ENCODE measurements at regions not wholly inside any gene's neighbourhood (a gene's known extent, or its start where the extent isn't known, plus 50 kb on each side); places are given as distances from the start of the nearest gene placed in this dataset.

DNA sequence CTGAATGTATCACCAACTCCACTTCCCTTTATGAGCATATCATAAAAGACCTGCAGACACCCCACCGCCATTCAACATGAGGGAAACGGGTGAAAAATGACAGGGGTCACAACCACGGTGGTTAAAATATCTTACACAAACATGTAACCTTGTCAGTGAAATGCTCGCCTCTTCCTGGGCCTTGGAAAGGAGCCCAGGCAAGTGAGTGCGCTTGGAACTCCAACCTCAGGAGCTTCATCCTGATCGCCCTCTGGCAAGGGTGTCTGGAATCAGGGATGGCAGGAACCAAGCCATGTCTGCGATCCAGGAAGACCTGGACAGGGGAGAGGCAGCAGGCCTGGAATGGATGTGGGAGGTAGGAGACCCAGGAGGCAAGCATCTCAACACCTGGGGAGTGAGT is 282.7 kb downstream of the GAS1 start:
- ChIA-PET CTCF (no interaction called here), POLR2A (no interaction called here)
- DNase-seq = no peak
- Mint-ChIP-seq H3K27me3 (no peaks in the 10 kb centered on the region), H3K4me3 (no peak overlapping the region), H3K4me1 (peaks cover 5% of the 10 kb centered on the region), H3K27ac (no peak overlapping the region), H3K36me3 (ENCODE audit: low read depth) (no peaks in the 10 kb centered on the region), H3K9me3 (no peaks in the 10 kb centered on the region)

DNA sequence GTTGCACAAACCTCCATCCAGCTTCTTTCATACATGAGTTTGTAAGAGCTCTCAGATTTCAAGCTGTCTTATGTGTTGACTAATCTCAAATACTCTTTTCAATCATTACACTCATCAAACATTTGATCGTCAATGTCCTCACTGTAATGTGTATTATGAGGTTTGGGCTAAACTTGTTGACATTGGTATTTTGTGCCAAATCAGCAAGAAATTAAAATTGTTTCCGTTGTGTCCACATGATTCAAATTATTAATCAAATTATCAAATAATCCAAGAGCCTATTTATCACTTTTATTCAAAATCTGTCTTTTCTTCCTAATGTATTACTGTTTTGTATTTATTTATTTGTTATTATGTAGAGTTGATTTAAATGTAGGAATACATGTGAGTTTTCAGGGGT is 283.4 kb downstream of the GAS1 start:
- H3K36me3 Mint-ChIP-seq (ENCODE audit: low read depth) = no peaks in the 10 kb centered on the region
- CTCF ChIA-PET = interaction anchor here (0.6 to 1.0 kb wide), 2 partner anchors 17 to 659 kb away, joined by 4 to 6 read pairs; no protein-coding TSS in a partner anchor

DNA sequence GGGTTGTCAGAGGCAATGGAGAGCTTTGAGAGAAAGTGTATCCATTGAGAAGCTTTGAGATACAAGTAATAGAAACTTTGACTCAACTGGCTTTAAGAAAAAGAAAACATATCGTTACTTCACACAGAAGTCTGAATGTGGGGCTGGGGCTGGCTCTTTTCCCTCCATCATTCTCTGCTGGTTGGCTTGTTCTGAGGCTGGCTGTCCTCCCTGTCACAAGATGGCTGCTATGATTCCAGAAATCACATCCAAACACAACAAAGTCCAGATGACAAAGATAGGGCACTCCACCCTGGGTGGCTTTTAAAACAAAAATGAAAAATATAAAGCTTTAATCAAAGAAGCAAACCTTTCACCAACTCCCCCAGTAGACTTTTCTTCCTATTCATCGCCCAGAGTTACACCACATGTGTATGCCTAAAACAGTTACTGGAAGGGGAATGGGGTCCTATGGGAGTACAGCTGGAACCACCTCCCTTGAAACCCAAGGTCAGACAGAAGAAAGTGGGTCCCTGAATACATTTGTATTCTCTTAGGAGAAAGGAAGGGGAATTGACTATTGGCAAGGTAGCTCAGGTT is 284.3 kb downstream of the GAS1 start:
- Mint-ChIP-seq H3K27me3 (no peaks in the 10 kb centered on the region), H3K9me3 (no peaks in the 10 kb centered on the region), H3K36me3 (ENCODE audit: low read depth) (no peaks in the 10 kb centered on the region), H3K27ac (no peak overlapping the region), H3K4me3 (no peak overlapping the region), H3K4me1 (peaks cover 5% of the 10 kb centered on the region)
- CTCF ChIA-PET = interaction anchor here (0.6 to 1.0 kb wide), 2 partner anchors 18 to 660 kb away, joined by 4 to 6 read pairs; no protein-coding TSS in a partner anchor
- no peak for DNase-seq
- POLR2A ChIA-PET = no interaction called here

More for the DNA sequence above, 283.4 kb downstream of the GAS1 start:
- Mint-ChIP-seq H3K4me3 (no peak overlapping the region), H3K27me3 (no peaks in the 10 kb centered on the region), H3K4me1 (peaks cover 5% of the 10 kb centered on the region), H3K9me3 (no peaks in the 10 kb centered on the region), H3K27ac (no peak overlapping the region)
- POLR2A ChIA-PET = no interaction called here
- DNase-seq = no peak

DNA sequence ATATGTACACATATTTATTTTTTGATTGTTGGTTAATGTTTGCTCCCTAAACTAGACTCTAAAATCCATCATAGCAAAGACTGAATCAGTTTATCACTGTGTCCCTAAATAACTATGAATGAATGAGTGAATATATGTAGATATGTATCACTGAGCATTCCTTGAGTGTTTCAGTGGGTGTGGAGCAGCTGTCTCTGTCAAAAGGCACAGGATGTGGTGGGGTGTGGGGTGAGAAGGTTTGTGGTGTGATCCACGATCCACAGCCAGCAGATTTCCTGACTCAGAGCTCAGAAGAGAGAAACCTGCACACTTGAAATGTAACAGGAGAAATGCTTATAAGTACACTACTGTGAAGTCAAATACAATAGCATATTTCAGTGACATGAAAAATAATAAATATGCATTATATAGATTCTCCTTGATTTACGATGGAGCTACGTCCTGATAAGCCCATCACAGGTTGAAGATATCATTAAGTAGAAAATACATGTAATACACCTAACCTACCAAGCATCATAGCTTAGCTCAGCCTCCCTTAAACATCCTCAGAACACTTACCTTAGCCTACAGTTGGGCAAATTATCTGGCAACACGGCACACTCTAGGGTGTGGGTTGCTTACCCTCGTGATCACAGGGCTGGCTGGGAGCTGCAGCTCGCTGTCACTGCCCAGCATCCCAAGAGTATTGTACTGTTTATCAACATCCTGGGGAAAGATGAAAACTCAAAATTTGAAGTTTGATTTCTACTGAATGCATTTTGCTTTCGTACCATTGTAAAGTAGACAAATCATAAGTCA is 287.0 kb downstream of the GAS1 start:
- H3K4me1 Mint-ChIP-seq = peaks cover 5% of the 10 kb centered on the region
- ChIA-PET CTCF (no interaction called here), POLR2A (no interaction called here)
- H3K4me3 Mint-ChIP-seq = no peak overlapping the region
- H3K36me3 Mint-ChIP-seq (ENCODE audit: low read depth) = no peaks in the 10 kb centered on the region
- no peaks in the 10 kb centered on the region for H3K9me3 Mint-ChIP-seq
- H3K27me3 Mint-ChIP-seq = no peaks in the 10 kb centered on the region
- H3K27ac Mint-ChIP-seq = no peak overlapping the region
- DNase-seq = no peak

DNA sequence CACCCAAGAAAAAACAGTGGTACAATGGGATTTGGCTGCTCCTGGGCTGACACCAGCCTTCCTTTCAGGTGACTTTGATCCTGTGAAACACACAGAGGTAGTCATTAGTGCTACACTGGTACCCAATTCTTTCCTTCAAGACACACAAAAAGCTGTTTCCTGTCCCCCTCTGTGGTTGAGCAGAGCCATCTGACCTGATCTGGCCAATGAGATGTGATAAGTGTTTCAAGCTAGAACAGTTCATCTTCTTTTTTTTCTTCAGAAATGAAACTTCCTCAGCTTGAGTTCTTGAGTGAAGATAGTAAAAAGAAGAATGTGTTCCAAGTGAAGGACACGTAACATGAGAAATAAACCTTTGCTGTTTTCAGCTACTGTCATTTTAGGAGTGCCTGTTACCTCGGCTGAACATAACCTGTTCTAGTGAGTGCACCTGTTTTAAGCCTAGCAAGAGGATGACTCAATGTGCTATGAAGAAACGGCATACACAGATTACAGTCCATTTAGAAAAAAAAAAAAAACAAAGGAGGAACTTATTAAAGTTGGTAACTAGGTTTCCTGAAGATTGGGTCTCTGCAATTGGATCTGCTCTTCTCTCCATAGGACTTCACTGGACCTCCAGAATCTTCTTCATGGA is 287.8 kb downstream of the GAS1 start:
- Mint-ChIP-seq H3K4me3 (no peak overlapping the region), H3K27ac (no peak overlapping the region), H3K27me3 (no peaks in the 10 kb centered on the region), H3K9me3 (no peaks in the 10 kb centered on the region), H3K4me1 (peaks cover 5% of the 10 kb centered on the region), H3K36me3 (ENCODE audit: low read depth) (no peaks in the 10 kb centered on the region)
- POLR2A ChIA-PET = no interaction called here
- DNase-seq = no peak
- CTCF ChIA-PET = no interaction called here

DNA sequence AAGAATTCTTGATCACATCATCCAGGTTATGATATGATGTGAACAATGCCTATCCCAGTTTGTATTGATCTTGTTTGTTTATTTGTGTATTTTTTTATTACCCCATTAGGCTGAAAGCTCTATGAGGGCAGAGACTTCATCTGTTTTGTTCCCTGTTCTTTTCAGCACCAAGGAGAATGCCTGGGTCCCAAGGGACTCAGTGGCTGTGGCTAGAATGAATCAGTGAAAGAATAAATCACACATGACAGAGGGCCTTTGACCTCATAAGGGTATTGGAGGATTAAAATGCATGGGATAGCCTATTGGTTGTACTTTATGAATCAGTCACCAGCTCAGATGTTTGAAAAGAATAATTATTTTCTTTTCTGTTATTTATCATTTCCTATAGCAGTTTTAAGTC is 292.2 kb downstream of the GAS1 start:
- POLR2A ChIA-PET = no interaction called here
- Mint-ChIP-seq H3K4me3 (no peak overlapping the region), H3K4me1 (peaks cover 4% of the 10 kb centered on the region)

DNA sequence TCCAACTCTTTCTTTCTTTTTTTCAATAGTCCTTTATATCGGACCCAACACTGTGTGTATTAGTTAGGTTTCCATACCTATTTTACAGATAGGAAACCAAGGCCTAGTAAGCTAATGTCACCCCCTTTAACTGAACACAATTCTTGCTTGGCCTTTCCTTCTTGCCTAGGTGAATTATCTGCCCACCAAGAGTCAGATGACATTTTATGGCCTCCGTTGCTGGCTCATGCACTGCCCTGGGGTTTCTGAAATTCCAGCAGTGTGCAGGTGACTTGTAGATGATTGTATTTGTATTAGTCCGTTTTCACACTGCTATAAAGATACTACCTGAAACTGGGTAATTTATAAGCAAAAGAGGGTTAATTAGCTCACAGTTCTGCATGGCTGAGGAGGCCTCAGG is 293.8 kb downstream of the GAS1 start:
- no peak for DNase-seq
- ChIA-PET POLR2A (no interaction called here), CTCF (no interaction called here)
- no peaks in the 10 kb centered on the region for H3K36me3 Mint-ChIP-seq (ENCODE audit: low read depth)
- peaks cover 2% of the 10 kb centered on the region for H3K27me3 Mint-ChIP-seq
- no peak overlapping the region for H3K27ac Mint-ChIP-seq
- H3K9me3 Mint-ChIP-seq = peaks cover 4% of the 10 kb centered on the region
- H3K4me3 Mint-ChIP-seq = no peak overlapping the region
- H3K4me1 Mint-ChIP-seq = no peaks in the 10 kb centered on the region

More for the DNA sequence above, 292.2 kb downstream of the GAS1 start:
- H3K27ac Mint-ChIP-seq = no peak overlapping the region
- DNase-seq = no peak
- H3K27me3 Mint-ChIP-seq = no peaks in the 10 kb centered on the region
- H3K9me3 Mint-ChIP-seq = peaks cover 4% of the 10 kb centered on the region
- CTCF ChIA-PET = no interaction called here
- H3K36me3 Mint-ChIP-seq (ENCODE audit: low read depth) = no peaks in the 10 kb centered on the region

DNA sequence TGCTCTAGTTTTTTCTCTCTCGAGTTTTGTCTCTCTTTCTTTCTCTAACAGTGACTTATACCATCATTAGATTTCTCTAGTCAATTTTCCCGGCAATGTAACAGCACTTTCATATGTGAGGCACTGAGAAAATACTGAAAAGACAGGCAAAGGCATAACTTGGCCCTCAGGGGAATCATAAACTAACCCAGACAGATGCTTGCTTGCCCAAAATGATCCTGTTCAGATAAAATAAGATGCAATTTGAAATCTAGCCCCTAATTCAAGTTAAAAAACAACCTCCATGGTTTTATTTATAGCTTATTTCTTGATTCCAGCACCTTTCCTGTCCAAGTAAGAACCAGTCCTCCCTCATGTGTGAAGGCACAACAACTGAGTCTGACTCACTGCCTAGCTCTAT is 294.6 kb downstream of the GAS1 start:
- DNase-seq = no peak
- Mint-ChIP-seq H3K27me3 (peaks cover 2% of the 10 kb centered on the region), H3K36me3 (ENCODE audit: low read depth) (no peaks in the 10 kb centered on the region), H3K27ac (no peak overlapping the region), H3K4me1 (no peaks in the 10 kb centered on the region), H3K4me3 (no peak overlapping the region), H3K9me3 (peaks cover 4% of the 10 kb centered on the region)
- ChIA-PET CTCF (no interaction called here), POLR2A (no interaction called here)

DNA sequence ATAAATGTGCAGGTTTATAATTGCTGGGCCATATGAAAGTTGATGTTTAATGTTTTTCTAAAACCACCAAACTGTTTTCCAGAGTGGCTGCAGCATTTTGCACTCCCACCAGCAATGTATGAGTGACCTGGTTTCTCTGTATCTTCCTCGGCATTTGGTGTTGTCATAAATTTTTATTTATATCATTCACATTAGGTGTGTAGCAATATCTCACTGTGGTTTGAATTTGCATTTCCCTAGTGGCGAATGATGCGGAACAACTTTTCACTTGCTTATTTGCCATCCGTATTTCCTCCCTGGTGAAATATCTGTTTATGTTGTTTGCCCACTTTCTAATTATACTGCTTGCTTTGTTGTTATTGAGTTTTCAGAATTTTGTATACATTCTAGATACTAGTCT is 295.7 kb upstream of the TUT7 start:
- Mint-ChIP-seq H3K4me1 (no peaks in the 10 kb centered on the region), H3K27me3 (peaks cover 2% of the 10 kb centered on the region), H3K27ac (no peak overlapping the region), H3K4me3 (no peak overlapping the region), H3K36me3 (ENCODE audit: low read depth) (no peaks in the 10 kb centered on the region), H3K9me3 (peaks cover 4% of the 10 kb centered on the region)
- DNase-seq = no peak
- ChIA-PET CTCF (no interaction called here), POLR2A (no interaction called here)

DNA sequence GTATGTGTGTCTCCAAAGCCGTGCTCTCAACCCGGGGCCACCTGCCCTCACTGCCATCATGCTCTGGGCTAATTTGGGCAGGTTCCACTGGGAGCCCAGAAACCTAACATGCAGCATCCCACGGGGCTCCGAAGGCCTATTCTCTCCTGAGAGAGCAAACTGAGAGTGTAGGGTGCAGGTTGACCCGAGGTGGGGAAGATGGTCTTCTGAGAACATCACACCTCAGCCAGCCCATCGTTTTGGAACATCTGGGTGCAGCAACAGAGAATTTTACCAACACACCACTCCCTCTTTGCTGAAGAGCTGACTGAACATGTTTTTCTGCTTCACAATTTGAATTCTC is 294.6 kb upstream of the TUT7 start:
- H3K36me3 Mint-ChIP-seq (ENCODE audit: low read depth) = no peaks in the 10 kb centered on the region
- H3K4me3 Mint-ChIP-seq = no peak overlapping the region
- H3K27ac Mint-ChIP-seq = no peak overlapping the region
- no peaks in the 10 kb centered on the region for H3K4me1 Mint-ChIP-seq
- H3K9me3 Mint-ChIP-seq = peaks cover 4% of the 10 kb centered on the region
- ChIA-PET POLR2A (no interaction called here), CTCF (no interaction called here)
- peaks cover 2% of the 10 kb centered on the region for H3K27me3 Mint-ChIP-seq
- DNase-seq = no peak

DNA sequence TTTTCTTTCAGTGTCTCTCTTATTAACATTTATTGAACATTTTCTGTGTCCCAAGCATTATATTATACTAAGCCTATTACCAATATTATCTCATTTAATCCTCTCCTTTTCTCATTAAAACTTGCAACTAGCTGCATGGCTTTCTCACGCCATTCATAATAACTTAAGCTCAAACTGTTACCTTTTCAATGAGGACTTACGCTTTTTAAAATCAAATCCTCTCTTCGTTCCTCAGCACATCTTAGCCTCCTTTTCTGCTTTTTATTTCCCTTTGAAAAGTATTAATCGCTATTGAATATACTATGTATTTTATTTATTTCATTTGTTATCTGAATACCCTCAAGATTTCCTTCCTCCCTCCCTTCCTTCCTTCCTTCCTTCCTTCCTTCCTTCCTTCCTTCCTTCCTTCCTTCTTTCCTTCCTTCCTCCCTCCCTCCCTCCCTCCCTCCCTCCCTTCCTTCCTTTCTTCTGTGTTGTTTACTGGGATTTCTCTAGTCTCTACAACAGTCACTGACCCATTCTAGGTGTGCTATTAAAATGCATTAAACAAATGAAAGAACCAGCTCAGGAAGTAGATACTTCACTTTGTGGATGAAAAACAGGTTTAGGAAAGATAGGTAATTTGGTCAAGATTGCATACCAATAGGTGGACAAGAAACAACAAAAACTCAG is 294.1 kb upstream of the TUT7 start:
- Mint-ChIP-seq H3K9me3 (no peaks in the 10 kb centered on the region), H3K36me3 (ENCODE audit: low read depth) (no peaks in the 10 kb centered on the region), H3K27me3 (peaks cover 2% of the 10 kb centered on the region), H3K4me1 (no peaks in the 10 kb centered on the region), H3K27ac (no peak overlapping the region), H3K4me3 (no peak overlapping the region)
- no peak for DNase-seq
- ChIA-PET CTCF (no interaction called here), POLR2A (no interaction called here)

DNA sequence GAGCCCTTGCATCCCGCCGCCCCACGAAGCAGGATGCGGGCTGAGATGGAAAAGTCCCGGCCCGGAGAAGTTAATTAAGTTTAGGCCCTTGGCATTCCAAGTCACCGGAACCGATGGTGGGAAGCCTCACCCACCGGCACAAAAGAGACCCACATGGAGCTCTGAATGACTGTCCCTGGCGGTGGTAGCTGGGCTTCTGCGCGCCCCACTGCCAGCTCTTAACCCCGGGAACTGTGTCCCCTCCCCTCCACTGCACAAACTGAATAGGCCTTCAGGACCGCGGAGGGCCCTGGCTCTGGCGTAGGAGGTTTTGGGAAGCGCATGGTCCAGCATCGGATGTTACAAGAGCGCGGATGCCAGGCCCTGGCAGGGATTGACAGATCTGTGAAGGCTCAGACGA is 291.1 kb upstream of the TUT7 start:
- Mint-ChIP-seq H3K9me3 (no peaks in the 10 kb centered on the region), H3K27ac (no peak overlapping the region), H3K36me3 (ENCODE audit: low read depth) (no peaks in the 10 kb centered on the region), H3K4me3 (no peak overlapping the region), H3K27me3 (peaks cover 2% of the 10 kb centered on the region), H3K4me1 (no peaks in the 10 kb centered on the region)
- ChIA-PET CTCF (interaction anchor here (0.6 kb wide), 1 partner anchor 16 kb away, joined by 4 read pairs; no protein-coding TSS in a partner anchor), POLR2A (no interaction called here)
- DNase-seq = no peak

DNA sequence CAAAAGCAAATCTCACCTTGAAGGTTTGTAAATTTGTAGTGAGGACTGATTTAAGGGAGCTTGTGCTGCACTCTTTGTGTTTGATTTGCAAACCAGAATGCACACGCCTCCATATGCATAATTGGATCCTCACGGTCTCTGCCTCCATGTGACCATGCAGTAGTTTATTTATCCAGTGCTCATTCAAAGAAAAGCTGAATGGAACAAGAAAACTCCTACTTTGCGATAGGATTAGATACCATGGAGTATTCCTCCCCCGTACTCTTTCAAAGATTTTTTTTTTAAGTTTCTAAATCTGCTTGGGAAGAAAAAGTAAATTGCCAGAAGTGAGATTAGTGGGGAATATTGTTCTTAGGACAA is 290.4 kb upstream of the TUT7 start:
- CTCF ChIA-PET = interaction anchor here (0.6 kb wide), 1 partner anchor 16 kb away, joined by 4 read pairs; no protein-coding TSS in a partner anchor
- POLR2A ChIA-PET = no interaction called here
- Mint-ChIP-seq H3K36me3 (ENCODE audit: low read depth) (no peaks in the 10 kb centered on the region), H3K4me3 (no peak overlapping the region), H3K27me3 (peaks cover 2% of the 10 kb centered on the region), H3K9me3 (no peaks in the 10 kb centered on the region), H3K27ac (no peak overlapping the region), H3K4me1 (no peaks in the 10 kb centered on the region)
- no peak for DNase-seq
